ENCODE measurements at regions not wholly inside any gene's neighbourhood (a gene's known extent, or its start where the extent isn't known, plus 50 kb on each side); places are given as distances from the start of the nearest gene placed in this dataset.

GRCh38 chr18:28706397-28706796 is 529.5 kb upstream of the CDH2 start:
- intact Hi-C loops (cut with micrococcal nuclease), result no loop called here
- DNase-seq (ENCODE audit: low spot score), result no peak
- H3K27ac Mint-ChIP-seq, result no peak overlapping the region
- no peaks in the 10 kb centered on the region for H3K4me1 Mint-ChIP-seq (ENCODE audit: low read depth)
- no peaks in the 10 kb centered on the region for H3K27me3 Mint-ChIP-seq (ENCODE audit: insufficient read depth)
- no peaks in the 10 kb centered on the region for H3K9me3 Mint-ChIP-seq
- no peak overlapping the region for H3K4me3 Mint-ChIP-seq
- no peaks in the 10 kb centered on the region for H3K36me3 Mint-ChIP-seq (ENCODE audit: low read depth)

GRCh38 chr18:28705482-28705881 is 528.6 kb upstream of the CDH2 start:
- no peak for DNase-seq (ENCODE audit: low spot score)
- no peaks in the 10 kb centered on the region for H3K27me3 Mint-ChIP-seq (ENCODE audit: insufficient read depth)
- intact Hi-C loops (cut with micrococcal nuclease), result no loop called here
- H3K4me3 Mint-ChIP-seq, result no peak overlapping the region
- no peak overlapping the region for H3K27ac Mint-ChIP-seq
- no peaks in the 10 kb centered on the region for H3K4me1 Mint-ChIP-seq (ENCODE audit: low read depth)
- no peaks in the 10 kb centered on the region for H3K36me3 Mint-ChIP-seq (ENCODE audit: low read depth)
- peaks cover 5% of the 10 kb centered on the region for H3K9me3 Mint-ChIP-seq

GRCh38 chr18:28692337-28692736 is 515.4 kb upstream of the CDH2 start:
- Mint-ChIP-seq H3K4me1 (ENCODE audit: low read depth) (no peaks in the 10 kb centered on the region), H3K27me3 (ENCODE audit: insufficient read depth) (no peaks in the 10 kb centered on the region), H3K36me3 (ENCODE audit: low read depth) (no peaks in the 10 kb centered on the region), H3K27ac (no peak overlapping the region), H3K9me3 (peaks cover 23% of the 10 kb centered on the region), H3K4me3 (no peak overlapping the region)
- intact Hi-C loops (cut with micrococcal nuclease), result no loop called here
- no peak for DNase-seq (ENCODE audit: low spot score)

- intact Hi-C loops (cut with micrococcal nuclease), result no loop called here
- H3K27me3 Mint-ChIP-seq (ENCODE audit: insufficient read depth), result no peaks in the 10 kb centered on the region
- no peak overlapping the region for H3K27ac Mint-ChIP-seq
- H3K4me1 Mint-ChIP-seq (ENCODE audit: low read depth), result no peaks in the 10 kb centered on the region
- H3K4me3 Mint-ChIP-seq, result no peak overlapping the region
- no peak for DNase-seq (ENCODE audit: low spot score)
- H3K36me3 Mint-ChIP-seq (ENCODE audit: low read depth), result no peaks in the 10 kb centered on the region
- H3K9me3 Mint-ChIP-seq, result peaks cover 20% of the 10 kb centered on the region
Measured at GRCh38 chr18:28691496-28691840, 514.5 kb upstream of the CDH2 start.

GRCh38 chr18:28690836-28691495 is 514.0 kb upstream of the CDH2 start:
- Mint-ChIP-seq H3K4me3 (no peak overlapping the region), H3K27me3 (ENCODE audit: insufficient read depth) (no peaks in the 10 kb centered on the region), H3K27ac (no peak overlapping the region), H3K36me3 (ENCODE audit: low read depth) (no peaks in the 10 kb centered on the region), H3K4me1 (ENCODE audit: low read depth) (no peaks in the 10 kb centered on the region), H3K9me3 (peaks cover 20% of the 10 kb centered on the region)
- intact Hi-C loops (cut with micrococcal nuclease), result no loop called here
- DNase-seq (ENCODE audit: low spot score), result no peak

GRCh38 chr18:28690100-28690499 is 513.2 kb upstream of the CDH2 start:
- Mint-ChIP-seq H3K36me3 (ENCODE audit: low read depth) (no peaks in the 10 kb centered on the region), H3K27me3 (ENCODE audit: insufficient read depth) (no peaks in the 10 kb centered on the region), H3K4me3 (no peak overlapping the region), H3K9me3 (peaks cover 15% of the 10 kb centered on the region), H3K27ac (no peak overlapping the region), H3K4me1 (ENCODE audit: low read depth) (no peaks in the 10 kb centered on the region)
- DNase-seq (ENCODE audit: low spot score), result no peak
- intact Hi-C loops (cut with micrococcal nuclease), result no loop called here

- H3K27me3 Mint-ChIP-seq (ENCODE audit: insufficient read depth), result no peaks in the 10 kb centered on the region
- H3K36me3 Mint-ChIP-seq (ENCODE audit: low read depth), result no peaks in the 10 kb centered on the region
- no peaks in the 10 kb centered on the region for H3K4me1 Mint-ChIP-seq (ENCODE audit: low read depth)
- peaks cover 14% of the 10 kb centered on the region for H3K9me3 Mint-ChIP-seq
- intact Hi-C loops (cut with micrococcal nuclease), result no loop called here
- no peak for DNase-seq (ENCODE audit: low spot score)
- H3K27ac Mint-ChIP-seq, result no peak overlapping the region
- no peak overlapping the region for H3K4me3 Mint-ChIP-seq
Measured at GRCh38 chr18:28689588-28689987, 512.7 kb upstream of the CDH2 start.

GRCh38 chr18:28684746-28685355 is 507.9 kb upstream of the CDH2 start:
- DNase-seq (ENCODE audit: low spot score), result no peak
- H3K36me3 Mint-ChIP-seq (ENCODE audit: low read depth), result no peaks in the 10 kb centered on the region
- H3K9me3 Mint-ChIP-seq, result no peaks in the 10 kb centered on the region
- H3K4me3 Mint-ChIP-seq, result no peak overlapping the region
- H3K27me3 Mint-ChIP-seq (ENCODE audit: insufficient read depth), result no peaks in the 10 kb centered on the region
- intact Hi-C loops (cut with micrococcal nuclease), result no loop called here
- no peak overlapping the region for H3K27ac Mint-ChIP-seq
- H3K4me1 Mint-ChIP-seq (ENCODE audit: low read depth), result no peaks in the 10 kb centered on the region

GRCh38 chr18:28682912-28683311 is 506.0 kb upstream of the CDH2 start:
- no peaks in the 10 kb centered on the region for H3K36me3 Mint-ChIP-seq (ENCODE audit: low read depth)
- H3K27ac Mint-ChIP-seq, result no peak overlapping the region
- no peak for DNase-seq (ENCODE audit: low spot score)
- H3K4me3 Mint-ChIP-seq, result no peak overlapping the region
- intact Hi-C loops (cut with micrococcal nuclease), result no loop called here
- H3K4me1 Mint-ChIP-seq (ENCODE audit: low read depth), result no peaks in the 10 kb centered on the region
- H3K9me3 Mint-ChIP-seq, result no peaks in the 10 kb centered on the region
- H3K27me3 Mint-ChIP-seq (ENCODE audit: insufficient read depth), result no peaks in the 10 kb centered on the region

- intact Hi-C loops (cut with micrococcal nuclease), result no loop called here
- no peak for DNase-seq (ENCODE audit: low spot score)
- no peaks in the 10 kb centered on the region for H3K36me3 Mint-ChIP-seq (ENCODE audit: low read depth)
- H3K4me3 Mint-ChIP-seq, result no peak overlapping the region
- peaks cover 4% of the 10 kb centered on the region for H3K9me3 Mint-ChIP-seq
- H3K4me1 Mint-ChIP-seq (ENCODE audit: low read depth), result no peaks in the 10 kb centered on the region
- H3K27ac Mint-ChIP-seq, result no peak overlapping the region
- H3K27me3 Mint-ChIP-seq (ENCODE audit: insufficient read depth), result no peaks in the 10 kb centered on the region
Measured at GRCh38 chr18:28669165-28669564, 492.2 kb upstream of the CDH2 start.

GRCh38 chr18:28666216-28666615 is 489.3 kb upstream of the CDH2 start:
- H3K36me3 Mint-ChIP-seq (ENCODE audit: low read depth), result no peaks in the 10 kb centered on the region
- intact Hi-C loops (cut with micrococcal nuclease), result no loop called here
- no peak for DNase-seq (ENCODE audit: low spot score)
- no peaks in the 10 kb centered on the region for H3K9me3 Mint-ChIP-seq
- no peaks in the 10 kb centered on the region for H3K4me1 Mint-ChIP-seq (ENCODE audit: low read depth)
- no peaks in the 10 kb centered on the region for H3K27me3 Mint-ChIP-seq (ENCODE audit: insufficient read depth)
- no peak overlapping the region for H3K27ac Mint-ChIP-seq
- no peak overlapping the region for H3K4me3 Mint-ChIP-seq

- Mint-ChIP-seq H3K4me1 (ENCODE audit: low read depth) (no peaks in the 10 kb centered on the region), H3K27ac (no peak overlapping the region), H3K27me3 (ENCODE audit: insufficient read depth) (no peaks in the 10 kb centered on the region), H3K4me3 (no peak overlapping the region), H3K36me3 (ENCODE audit: low read depth) (no peaks in the 10 kb centered on the region), H3K9me3 (peaks cover 12% of the 10 kb centered on the region)
- intact Hi-C loops (cut with micrococcal nuclease), result no loop called here
- DNase-seq (ENCODE audit: low spot score), result no peak
Measured at GRCh38 chr18:28657961-28658360, 481.0 kb upstream of the CDH2 start.

GRCh38 chr18:28652654-28653053 is 475.7 kb upstream of the CDH2 start:
- intact Hi-C loops (cut with micrococcal nuclease), result no loop called here
- no peaks in the 10 kb centered on the region for H3K27me3 Mint-ChIP-seq (ENCODE audit: insufficient read depth)
- no peak for DNase-seq (ENCODE audit: low spot score)
- H3K27ac Mint-ChIP-seq, result no peak overlapping the region
- no peaks in the 10 kb centered on the region for H3K36me3 Mint-ChIP-seq (ENCODE audit: low read depth)
- H3K4me1 Mint-ChIP-seq (ENCODE audit: low read depth), result no peaks in the 10 kb centered on the region
- H3K9me3 Mint-ChIP-seq, result peaks cover 28% of the 10 kb centered on the region
- no peak overlapping the region for H3K4me3 Mint-ChIP-seq

GRCh38 chr18:28651298-28651697 is 474.4 kb upstream of the CDH2 start:
- Mint-ChIP-seq H3K4me1 (ENCODE audit: low read depth) (no peaks in the 10 kb centered on the region), H3K9me3 (peaks cover 25% of the 10 kb centered on the region), H3K4me3 (no peak overlapping the region), H3K27ac (no peak overlapping the region), H3K27me3 (ENCODE audit: insufficient read depth) (no peaks in the 10 kb centered on the region), H3K36me3 (ENCODE audit: low read depth) (no peaks in the 10 kb centered on the region)
- no peak for DNase-seq (ENCODE audit: low spot score)
- intact Hi-C loops (cut with micrococcal nuclease), result no loop called here
